HL-60 (cell line): ENCODE measurements at regions not wholly inside any gene's neighbourhood (a gene's known extent, or its start where the extent isn't known, plus 50 kb on each side); places are given as distances from the start of the nearest gene placed in this dataset.

Experiments used
- POLR2AphosphoS5 ChIP-seq: IDR thresholded peaks from 2 replicates; pipeline ENCODE4 v1.6.1; 2012; ENCODE audit warnings: low read depth
- SPI1 ChIP-seq: IDR thresholded peaks from 2 replicates; pipeline ENCODE4 v1.6.1; 2012; ENCODE audit warnings: low read depth, mild to moderate bottlenecking, borderline replicate concordance
- TF ChIP-seq, protein P1 (sequence below): IDR thresholded peaks from 2 replicates; pipeline ENCODE4 v1.6.1; 2012; ENCODE audit warnings: low read depth; ENCODE audit not compliant: insufficient replicate concordance
- TF ChIP-seq, protein P2 (sequence below): IDR thresholded peaks from one replicate; pipeline ENCODE4 v1.5.1; 2011; ENCODE audit warnings: low read length, control low read depth, inconsistent platforms; ENCODE audit not compliant: insufficient read depth

DNA sequence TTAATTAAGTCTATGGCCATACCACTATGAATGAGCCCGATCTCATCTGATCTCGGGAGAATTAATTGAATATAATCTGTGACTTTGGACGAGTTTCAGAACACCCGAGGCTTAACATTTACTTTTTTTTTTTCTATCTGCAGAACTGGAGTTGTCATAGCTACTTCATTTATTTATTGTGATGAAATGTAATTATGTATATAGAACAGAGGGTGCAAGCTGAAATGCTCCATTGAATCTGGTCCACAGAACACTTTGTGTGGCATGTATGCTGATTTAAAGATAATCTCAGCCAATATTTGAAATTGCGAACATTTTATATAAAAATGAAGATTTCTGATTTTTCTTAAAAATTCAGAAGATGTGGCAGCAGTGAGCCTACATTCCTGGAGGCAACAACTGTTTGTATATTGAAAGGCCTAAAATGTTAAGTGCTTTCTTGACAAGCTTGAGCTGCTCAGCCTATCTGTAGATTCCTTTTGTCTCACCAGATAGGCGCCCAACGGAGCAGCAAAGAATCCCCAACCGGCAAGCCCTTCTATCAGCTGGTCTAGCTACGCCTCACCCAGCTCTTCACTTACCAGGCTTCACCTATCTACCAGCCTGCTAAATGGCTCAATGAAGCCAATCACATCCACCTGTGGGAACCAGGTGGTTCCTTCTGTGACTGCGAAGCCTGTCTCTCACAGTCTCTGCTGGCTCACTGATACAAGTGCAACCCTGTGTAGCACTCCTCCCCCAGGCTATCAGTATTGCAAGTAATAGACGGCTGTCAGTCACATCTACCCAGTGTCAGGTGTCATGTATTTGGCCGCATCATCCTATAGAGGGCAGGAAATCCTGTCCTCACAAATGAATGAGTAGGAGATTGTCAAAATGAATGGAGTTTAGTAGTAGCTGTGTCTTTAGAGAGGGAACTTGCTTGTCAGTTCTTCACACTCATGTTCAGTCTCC lies 170.6 kb upstream of the MRPS30 start:
- TF ChIP-seq, protein P1, sequence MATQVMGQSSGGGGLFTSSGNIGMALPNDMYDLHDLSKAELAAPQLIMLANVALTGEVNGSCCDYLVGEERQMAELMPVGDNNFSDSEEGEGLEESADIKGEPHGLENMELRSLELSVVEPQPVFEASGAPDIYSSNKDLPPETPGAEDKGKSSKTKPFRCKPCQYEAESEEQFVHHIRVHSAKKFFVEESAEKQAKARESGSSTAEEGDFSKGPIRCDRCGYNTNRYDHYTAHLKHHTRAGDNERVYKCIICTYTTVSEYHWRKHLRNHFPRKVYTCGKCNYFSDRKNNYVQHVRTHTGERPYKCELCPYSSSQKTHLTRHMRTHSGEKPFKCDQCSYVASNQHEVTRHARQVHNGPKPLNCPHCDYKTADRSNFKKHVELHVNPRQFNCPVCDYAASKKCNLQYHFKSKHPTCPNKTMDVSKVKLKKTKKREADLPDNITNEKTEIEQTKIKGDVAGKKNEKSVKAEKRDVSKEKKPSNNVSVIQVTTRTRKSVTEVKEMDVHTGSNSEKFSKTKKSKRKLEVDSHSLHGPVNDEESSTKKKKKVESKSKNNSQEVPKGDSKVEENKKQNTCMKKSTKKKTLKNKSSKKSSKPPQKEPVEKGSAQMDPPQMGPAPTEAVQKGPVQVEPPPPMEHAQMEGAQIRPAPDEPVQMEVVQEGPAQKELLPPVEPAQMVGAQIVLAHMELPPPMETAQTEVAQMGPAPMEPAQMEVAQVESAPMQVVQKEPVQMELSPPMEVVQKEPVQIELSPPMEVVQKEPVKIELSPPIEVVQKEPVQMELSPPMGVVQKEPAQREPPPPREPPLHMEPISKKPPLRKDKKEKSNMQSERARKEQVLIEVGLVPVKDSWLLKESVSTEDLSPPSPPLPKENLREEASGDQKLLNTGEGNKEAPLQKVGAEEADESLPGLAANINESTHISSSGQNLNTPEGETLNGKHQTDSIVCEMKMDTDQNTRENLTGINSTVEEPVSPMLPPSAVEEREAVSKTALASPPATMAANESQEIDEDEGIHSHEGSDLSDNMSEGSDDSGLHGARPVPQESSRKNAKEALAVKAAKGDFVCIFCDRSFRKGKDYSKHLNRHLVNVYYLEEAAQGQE = no peak
- TF ChIP-seq, protein P2, sequence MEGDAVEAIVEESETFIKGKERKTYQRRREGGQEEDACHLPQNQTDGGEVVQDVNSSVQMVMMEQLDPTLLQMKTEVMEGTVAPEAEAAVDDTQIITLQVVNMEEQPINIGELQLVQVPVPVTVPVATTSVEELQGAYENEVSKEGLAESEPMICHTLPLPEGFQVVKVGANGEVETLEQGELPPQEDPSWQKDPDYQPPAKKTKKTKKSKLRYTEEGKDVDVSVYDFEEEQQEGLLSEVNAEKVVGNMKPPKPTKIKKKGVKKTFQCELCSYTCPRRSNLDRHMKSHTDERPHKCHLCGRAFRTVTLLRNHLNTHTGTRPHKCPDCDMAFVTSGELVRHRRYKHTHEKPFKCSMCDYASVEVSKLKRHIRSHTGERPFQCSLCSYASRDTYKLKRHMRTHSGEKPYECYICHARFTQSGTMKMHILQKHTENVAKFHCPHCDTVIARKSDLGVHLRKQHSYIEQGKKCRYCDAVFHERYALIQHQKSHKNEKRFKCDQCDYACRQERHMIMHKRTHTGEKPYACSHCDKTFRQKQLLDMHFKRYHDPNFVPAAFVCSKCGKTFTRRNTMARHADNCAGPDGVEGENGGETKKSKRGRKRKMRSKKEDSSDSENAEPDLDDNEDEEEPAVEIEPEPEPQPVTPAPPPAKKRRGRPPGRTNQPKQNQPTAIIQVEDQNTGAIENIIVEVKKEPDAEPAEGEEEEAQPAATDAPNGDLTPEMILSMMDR = no peak
- TF ChIP-seq POLR2AphosphoS5 (no peak), SPI1 (no peak)
